Pulmonary artery endothelial cell (primary cell): ENCODE measurements at regions not wholly inside any gene's neighbourhood (a gene's known extent, or its start where the extent isn't known, plus 50 kb on each side); places are given as distances from the start of the nearest gene placed in this dataset.

ENCODE experiments used
- DNase-seq: peaks from one replicate; pipeline ENCODE4 v3.0.0-alpha.2; 2011; ENCODE audit warnings: low read depth, low spot score

- DNase-seq: no peak
Observed at GRCh38 chr18:10215446-10215845, 239.0 kb upstream of the APCDD1 start.

GRCh38 chr18:10216791-10217190 lies 237.6 kb upstream of the APCDD1 start:
- no peak for DNase-seq

DNA sequence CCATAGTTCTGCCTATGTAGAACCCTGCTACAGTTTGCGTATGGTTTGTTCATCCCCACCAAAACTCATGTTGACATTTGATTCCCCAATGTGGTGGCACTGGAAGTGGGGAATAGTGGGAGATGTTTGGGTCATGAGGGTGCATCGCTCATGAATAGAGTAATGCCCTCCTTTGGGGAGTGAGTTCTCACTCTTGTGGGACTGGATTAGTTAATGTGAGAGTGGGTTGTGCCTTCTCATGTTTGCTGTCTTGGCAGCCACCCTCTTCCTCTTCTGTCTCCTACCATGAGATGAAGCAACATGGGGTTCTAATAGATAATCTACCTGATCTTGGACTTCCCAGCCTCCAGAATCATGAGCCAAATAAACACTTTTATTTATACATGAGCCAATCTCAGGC lies 237.2 kb upstream of the APCDD1 start:
- no peak for DNase-seq

DNA sequence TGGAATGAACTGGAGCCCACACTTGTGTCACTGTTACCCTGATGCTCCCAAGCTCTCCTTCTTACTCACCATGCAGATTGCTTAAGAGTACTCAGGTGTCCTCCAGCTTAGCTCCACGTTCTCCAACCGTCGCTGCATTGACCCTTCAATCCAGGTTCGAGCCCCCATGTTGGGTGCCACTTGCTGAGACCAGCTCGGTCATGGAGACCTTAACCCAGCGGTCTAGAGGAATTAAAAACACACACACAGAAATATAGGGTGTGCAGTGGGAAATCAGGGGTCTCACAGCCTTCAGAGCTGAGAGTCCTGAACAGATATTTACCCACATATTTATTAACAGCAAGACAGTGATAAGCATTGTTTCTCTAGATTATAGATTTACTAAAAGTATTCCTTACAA lies 229.1 kb upstream of the APCDD1 start:
- DNase-seq: no peak

- no peak for DNase-seq
Observed at GRCh38 chr18:10226971-10227370, 227.5 kb upstream of the APCDD1 start.

DNA sequence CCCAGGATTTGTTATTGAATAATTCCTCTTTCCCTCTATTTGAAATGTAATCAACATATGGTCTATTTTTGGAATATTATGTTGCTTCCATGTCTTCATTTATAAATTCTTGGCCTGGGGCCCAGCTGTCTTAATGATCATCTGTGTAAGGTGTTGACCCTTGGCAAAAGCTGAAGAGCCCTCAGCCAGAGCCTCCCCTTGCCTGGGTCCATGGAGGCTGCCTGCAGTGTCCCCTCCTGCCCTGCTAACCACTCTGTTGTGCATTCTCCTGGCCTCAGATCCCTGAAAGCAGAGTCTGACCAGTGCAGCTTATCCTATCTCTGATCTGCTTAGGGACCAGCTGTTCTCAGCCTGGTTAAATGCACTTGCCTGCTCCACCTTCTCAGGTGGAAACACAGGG lies 226.1 kb upstream of the APCDD1 start:
- no peak for DNase-seq

DNA sequence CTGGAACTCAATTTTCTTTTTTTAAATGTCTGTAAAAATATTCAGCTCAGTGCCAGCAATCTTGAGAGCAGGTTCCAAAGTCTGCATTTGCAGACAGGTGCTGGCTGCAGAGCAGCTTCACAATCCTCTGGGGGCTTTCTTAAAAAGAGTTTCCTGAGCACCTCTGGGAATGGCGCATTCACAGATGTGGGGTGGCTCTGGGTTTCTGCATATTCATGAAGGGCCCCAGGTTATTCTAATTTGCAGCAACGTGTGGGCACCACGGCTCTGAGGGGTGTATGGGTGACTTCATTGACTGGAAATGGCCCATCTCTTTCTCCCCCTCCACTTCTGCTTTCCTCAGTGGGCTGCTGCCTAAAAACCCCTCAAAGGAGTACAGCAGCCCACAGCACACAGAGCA lies 225.0 kb upstream of the APCDD1 start:
- DNase-seq: no peak

DNA sequence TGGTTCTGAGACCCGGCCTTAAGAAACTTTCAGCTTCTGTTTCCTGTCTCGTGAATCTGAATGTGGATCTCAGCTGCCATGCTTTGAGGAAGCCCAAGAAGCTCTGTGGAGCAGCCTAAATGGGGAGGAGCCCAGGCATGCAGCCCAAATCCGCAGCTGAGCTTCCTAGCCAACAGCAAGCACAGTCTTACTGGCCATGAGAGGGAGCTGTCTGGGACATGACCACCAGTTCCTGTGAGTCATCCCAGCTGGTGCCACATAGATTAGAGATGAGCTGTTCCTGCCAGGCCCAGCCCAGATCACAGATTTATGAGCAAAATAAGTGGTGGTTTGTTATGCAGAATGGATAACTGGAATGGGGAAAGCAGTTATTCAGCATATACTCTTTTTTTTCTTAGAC lies 224.4 kb upstream of the APCDD1 start:
- DNase-seq: no peak

DNA sequence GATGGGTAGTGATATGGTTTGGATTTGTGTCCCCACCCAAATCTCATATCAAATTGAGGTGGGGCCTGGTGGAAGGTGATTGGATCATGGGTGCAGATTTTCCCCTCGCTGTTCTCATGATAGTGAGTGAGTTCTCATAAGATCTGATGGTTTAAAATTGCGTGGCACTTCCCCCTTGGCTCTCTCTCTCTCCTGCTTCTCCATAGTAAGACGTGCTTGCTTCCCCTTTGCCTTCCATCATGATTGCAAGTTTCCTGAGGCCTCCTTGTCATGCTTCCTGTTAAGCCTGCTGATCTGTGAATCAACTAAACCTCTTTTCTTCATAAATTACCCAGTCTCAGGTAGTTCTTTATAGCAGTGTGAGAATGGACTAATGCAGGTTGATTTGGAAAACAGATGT lies 223.2 kb upstream of the APCDD1 start:
- no peak for DNase-seq

DNA sequence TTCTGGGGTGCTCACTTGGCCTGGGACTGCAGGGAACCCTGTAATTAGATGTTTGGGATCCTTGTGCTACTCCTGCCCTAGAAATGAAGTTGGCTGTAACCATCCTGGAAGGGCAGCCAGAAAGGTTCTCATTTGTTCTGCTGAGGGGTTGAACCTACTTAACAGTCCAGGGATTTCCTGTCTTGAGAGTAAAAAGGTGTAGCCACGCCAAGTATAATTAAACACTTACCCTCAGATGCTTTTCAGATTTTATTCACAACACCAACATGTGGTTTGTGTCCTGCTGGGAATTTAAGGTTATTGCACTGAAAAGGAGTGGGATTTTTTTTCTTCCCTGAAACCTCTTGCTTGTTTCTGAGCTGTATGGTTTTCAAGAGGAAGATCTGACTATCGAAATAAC lies 222.4 kb upstream of the APCDD1 start:
- no peak for DNase-seq

DNA sequence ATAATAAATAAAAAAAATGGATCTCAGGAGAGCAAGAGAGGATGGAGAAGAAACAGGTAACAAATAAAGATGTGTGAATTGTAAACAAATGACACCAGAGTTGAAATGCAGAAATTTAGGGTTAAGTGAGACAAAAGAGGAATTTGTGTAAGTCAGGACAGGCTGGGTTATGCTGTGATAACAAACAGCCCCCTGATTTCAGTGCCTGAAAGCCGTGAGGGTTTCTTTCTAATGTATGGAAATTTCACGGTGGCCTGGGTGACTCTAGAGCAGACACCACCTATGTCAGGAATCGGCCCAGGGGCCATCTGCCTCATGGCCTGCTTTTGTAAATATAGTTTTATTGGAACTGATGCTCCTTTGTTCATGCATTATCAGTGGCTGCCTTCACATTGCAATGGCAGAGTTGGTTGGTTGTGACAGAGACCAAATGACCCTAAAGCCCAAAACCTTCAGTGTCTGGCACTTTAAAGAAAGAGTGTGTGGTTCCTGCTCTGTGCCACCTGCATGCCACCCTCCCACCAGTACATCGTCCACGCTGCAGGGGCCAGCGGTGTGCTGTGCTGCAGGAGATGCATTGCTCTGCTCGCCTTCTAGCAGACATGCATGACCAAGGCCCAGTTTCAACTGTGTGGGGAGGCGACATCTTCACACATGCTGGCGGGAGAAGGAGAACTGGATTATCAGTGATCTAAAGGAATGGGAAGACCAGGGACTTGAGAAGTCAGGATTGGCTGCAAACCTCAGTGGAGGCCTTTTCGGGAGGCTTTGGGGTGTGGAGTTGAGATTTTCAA lies 221.2 kb upstream of the APCDD1 start:
- DNase-seq: no peak

DNA sequence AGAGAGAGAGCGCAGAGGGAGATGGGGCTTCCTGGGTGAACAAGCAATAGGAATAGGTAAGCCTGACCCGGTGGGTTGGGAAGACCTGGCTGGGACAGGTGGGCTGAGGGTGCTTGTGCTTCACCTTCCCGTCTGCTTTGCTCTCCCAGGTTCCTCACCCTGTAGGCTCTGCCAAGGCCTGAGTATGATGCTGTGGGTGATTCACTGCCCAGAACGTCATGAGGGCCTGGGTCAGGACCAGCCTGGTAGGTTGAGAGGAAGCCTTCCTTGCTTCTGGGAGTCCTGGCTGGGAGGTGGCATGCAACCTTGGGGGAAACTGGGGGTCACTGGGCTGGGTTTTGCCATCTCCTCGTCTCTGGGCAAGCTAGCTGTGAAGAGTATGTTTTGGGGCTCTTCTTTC lies 220.2 kb upstream of the APCDD1 start:
- no peak for DNase-seq

DNA sequence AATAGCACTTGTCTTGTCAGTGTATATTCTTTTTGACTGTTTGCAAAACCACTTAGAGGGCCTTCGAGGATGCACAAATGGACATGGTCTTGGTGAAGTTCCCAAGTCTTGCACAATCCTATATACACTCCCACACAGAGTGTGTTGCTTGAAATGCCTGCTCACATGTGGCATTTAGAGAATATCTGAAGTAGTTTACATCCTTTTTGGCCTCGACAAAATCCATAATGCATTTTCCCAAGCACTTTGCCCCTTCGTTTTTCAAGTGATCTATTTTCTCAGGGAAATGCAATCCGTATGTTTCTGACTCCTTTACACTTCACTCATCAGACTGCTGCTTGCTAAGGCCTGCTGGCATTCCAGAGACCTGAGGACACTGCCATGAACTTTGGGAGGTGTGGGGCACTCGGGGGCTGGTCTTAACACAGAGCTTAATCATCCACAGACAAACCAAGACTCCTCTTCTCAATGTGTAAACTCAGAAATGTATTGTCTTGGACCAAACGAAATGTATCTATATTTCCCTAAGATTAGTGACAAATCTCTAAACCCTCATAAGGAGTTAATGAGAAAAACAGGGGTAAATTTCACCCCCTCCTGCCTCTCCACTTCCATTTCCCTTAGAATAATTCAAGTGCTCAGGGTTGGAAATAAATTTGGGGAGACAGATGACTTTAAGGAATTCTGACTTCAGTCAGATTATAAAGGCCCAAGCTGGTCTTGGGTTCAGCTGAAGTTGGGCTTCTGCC lies 219.3 kb upstream of the APCDD1 start:
- no peak for DNase-seq

GRCh38 chr18:10235661-10235952 lies 218.8 kb upstream of the APCDD1 start:
- DNase-seq: no peak

DNA sequence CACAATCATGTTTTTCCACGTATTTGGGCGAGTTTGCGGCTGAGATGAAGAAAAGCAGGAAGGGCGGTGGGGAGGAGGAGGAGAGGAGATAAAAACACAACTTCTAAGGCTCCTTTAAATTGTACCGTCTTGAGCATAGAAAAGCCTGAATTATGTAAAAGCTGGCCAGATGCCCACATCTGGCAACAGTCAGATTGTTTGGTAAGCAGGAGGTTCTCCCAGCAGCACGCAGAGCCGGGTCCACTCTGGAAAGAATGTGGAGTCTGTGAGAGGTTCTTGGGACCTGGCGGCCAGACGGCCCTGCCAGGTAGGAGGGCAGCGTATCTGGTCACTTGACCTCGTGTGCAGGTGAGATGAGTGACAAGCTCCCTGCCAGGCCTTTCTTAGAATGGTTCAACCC lies 215.3 kb upstream of the APCDD1 start:
- no peak for DNase-seq

GRCh38 chr18:10239991-10240634 lies 214.3 kb upstream of the APCDD1 start:
- no peak for DNase-seq

DNA sequence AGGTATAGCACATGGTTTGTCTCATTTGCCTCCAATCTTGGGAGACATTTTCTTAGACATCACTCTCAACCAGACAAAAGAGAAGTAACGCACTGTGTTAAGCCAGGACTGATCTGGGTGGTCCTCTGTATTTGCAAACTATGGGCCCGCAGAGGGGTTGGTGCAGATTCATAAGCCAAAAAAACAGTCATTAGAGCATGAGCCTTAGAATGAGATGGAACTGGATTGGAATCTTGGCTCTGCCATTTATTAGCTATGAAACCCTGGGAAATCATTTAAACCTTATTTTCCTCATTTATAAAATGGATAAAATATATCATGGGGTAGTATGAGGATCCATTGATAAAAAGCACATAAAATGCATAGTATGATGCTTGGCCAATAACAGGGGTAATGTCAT lies 213.5 kb upstream of the APCDD1 start:
- DNase-seq: no peak

DNA sequence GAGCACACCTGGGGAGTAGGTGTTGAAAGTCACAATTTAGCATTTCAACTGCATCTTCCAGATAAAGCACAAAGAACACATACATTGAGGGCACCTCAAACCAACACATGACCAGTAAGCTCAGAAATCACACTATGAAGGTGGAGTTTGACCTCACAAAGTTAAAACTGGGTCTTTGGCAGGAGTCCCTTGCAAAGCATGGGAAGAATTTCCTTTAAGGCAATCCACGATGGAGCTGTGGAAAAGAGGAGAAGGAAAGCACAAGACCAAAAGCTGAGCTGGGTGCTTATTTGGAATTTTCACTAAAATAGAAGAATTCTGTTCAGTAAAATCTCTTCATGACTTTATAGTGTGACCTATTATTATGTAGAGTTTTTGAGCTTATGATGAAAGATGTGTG lies 212.9 kb upstream of the APCDD1 start:
- no peak for DNase-seq

DNA sequence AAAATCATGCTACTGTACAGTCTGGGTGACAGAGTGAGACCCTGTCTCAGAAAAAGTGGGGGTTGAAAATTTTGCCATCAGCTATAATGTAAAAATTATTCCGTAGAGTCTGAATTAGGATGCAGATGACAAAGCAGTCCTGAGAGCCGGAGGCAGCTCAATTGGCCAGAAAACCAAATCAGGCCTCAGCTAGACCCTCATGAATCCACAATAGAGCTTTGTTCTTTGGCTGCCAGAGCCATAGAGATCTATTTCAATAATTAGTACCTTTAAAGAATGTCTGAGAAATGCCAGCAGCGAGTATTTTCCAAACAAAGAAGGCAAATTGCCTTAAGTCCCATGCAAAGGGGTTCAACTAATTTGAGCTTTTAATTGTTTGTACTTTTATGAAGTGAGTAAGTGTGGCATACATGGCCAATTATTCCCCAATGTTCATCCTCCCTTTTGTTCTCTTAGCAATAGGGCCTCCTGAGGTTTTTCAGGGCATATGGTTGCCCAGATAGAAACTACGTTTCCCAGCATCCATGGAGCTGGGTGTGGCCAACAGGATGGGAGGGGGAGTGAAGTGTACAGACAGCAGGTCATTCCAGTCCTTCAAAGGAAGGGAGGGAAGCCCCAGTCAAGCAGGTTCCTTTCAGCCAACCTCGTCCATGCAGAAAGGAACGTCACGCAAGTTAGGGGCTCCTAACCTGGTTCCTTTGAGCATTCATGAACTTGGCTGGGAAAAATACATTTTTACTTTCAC lies 211.3 kb upstream of the APCDD1 start:
- no peak for DNase-seq

DNA sequence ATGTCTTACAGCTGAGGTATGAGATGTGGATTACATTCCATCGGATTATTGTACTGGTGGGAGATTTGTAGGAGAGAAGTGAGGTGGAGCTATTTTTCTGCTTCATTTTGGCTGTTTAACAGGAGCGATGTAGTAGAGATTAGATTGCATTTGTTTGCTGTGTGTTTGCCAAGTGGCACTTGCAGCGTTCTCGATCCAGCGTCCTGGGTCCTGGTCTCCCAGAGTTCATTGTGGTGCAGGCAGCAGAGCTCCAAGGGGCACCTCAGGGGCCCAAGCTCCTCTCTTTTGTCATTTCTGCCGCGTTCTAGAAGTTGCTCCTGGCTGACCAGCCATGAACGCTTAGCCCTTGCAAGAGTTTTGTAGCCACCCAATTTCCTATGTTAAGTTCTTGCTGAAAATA lies 210.1 kb upstream of the APCDD1 start:
- no peak for DNase-seq

- DNase-seq: no peak
Observed at GRCh38 chr18:10245031-10245845, 209.2 kb upstream of the APCDD1 start.
